ENCODE measurements at regions not wholly inside any gene's neighbourhood (a gene's known extent, or its start where the extent isn't known, plus 50 kb on each side); places are given as distances from the start of the nearest gene placed in this dataset.

- no peak for TF ChIP-seq PHF8 (conservative IDR thresholded peaks at IDR 0.05; ENCODE audit: low read depth, low read length)
- no peak for TF ChIP-seq BCL11A (IDR thresholded peaks at IDR 0.05; ENCODE audit: low read depth in 2 of 2, low read length in 2 of 2)
These were observed 1196.9 kb downstream of the SORCS3 start for GRCh38 chr10:105837951-105838350.
